Neural cell (in vitro differentiated cells): ENCODE measurements at regions not wholly inside any gene's neighbourhood (a gene's known extent, or its start where the extent isn't known, plus 50 kb on each side); places are given as distances from the start of the nearest gene placed in this dataset.

Source experiments
- H2AFZ ChIP-seq: fragments of 200-600, 300-800 bp; sonication (generic), shearing (Covaris generic); 2 replicates; pipeline ENCODE4 v1.6.0; 2014; ENCODE audit warnings: low read depth, mild to moderate bottlenecking, antibody characterized with exemption, low read length, moderate library complexity
- H3F3A ChIP-seq: fragments of 200-600 bp; shearing (Covaris generic); 2 replicates; pipeline ENCODE4 v1.6.1; 2016; ENCODE audit warnings: mild to moderate bottlenecking, moderate library complexity, mixed read lengths, antibody characterized with exemption, low read length; ENCODE audit not compliant: insufficient read depth, poor library complexity, severe bottlenecking
- H3K27ac ChIP-seq: fragments of 200-600, 300-800 bp; sonication (generic), shearing (Covaris generic); 2 replicates; pipeline ENCODE4 v1.5.1; 2014; ENCODE audit warnings: mild to moderate bottlenecking, low read length, moderate library complexity
- H3K27me3 ChIP-seq: fragments of 300-800, 200-600 bp; sonication (generic), shearing (Covaris generic); 2 replicates; pipeline ENCODE4 v1.6.0; 2014; ENCODE audit warnings: mild to moderate bottlenecking, low read depth, low read length, moderate library complexity; ENCODE audit not compliant: insufficient read depth
- H3K36me3 ChIP-seq: fragments of 300-800, 200-600 bp; sonication (generic), shearing (Covaris generic); 2 replicates; pipeline ENCODE4 v1.5.1; 2014; ENCODE audit warnings: mild to moderate bottlenecking, antibody characterized with exemption, low read length, moderate library complexity; ENCODE audit not compliant: insufficient read depth
- H3K4me2 ChIP-seq: fragments of 300-800, 200-600 bp; sonication (generic), shearing (Covaris generic); 2 replicates; pipeline ENCODE4 v1.6.0; 2014; ENCODE audit warnings: mild to moderate bottlenecking, low read length
- H3K4me3 ChIP-seq: fragments of 300-800, 200-600 bp; sonication (generic), shearing (Covaris generic); 2 replicates; pipeline ENCODE4 v1.5.1; 2014; ENCODE audit warnings: mild to moderate bottlenecking, low read length, moderate library complexity
- H3K79me2 ChIP-seq: fragments of 200-600 bp; shearing (Covaris generic); replicated peaks from 2 replicates; pipeline ENCODE4 v1.6.0; 2014; ENCODE audit warnings: mild to moderate bottlenecking, low read length, moderate library complexity; ENCODE audit not compliant: insufficient read depth
- H3K9ac ChIP-seq: fragments of 300-800, 200-600 bp; sonication (generic), shearing (Covaris generic); 2 replicates; pipeline ENCODE4 v1.6.1; 2016; ENCODE audit warnings: mild to moderate bottlenecking, low read length, mixed read lengths
- H3K9me2 ChIP-seq: fragments of 200-600 bp; shearing (Covaris generic); 2 replicates; pipeline ENCODE4 v1.6.1; 2016; ENCODE audit warnings: mild to moderate bottlenecking, low read length, mixed read lengths; ENCODE audit not compliant: insufficient read depth
- H3K9me3 ChIP-seq: fragments of 200-600, 300-800 bp; sonication (generic), shearing (Covaris generic); 2 replicates; pipeline ENCODE4 v1.6.1; 2016; ENCODE audit warnings: mild to moderate bottlenecking, mixed run types, low read length, moderate library complexity, mixed read lengths
- H4K20me1 ChIP-seq: fragments of 200-600 bp; shearing (Covaris generic); 2 replicates; pipeline ENCODE4 v1.6.1; 2016; ENCODE audit warnings: mild to moderate bottlenecking, mixed run types; ENCODE audit not compliant: insufficient read depth
- EP300 ChIP-seq: fragments of 450-650 bp; conservative IDR thresholded peaks from 2 replicates; pipeline ENCODE4 v1.6.1; 2014; ENCODE audit warnings: antibody characterized with exemption, mild to moderate bottlenecking, moderate library complexity; ENCODE audit not compliant: poor library complexity, severe bottlenecking
- EZH2 ChIP-seq: fragments of 200-600, 300-800 bp; shearing (Covaris generic), sonication (generic); IDR thresholded peaks from 2 replicates; pipeline ENCODE4 v1.6.1; 2014; ENCODE audit warnings: antibody characterized with exemption, low read length, borderline replicate concordance, mild to moderate bottlenecking; ENCODE audit not compliant: insufficient read depth, poor library complexity, severe bottlenecking
- MXI1 ChIP-seq: fragments of 450-650 bp; conservative IDR thresholded peaks from 2 replicates; pipeline ENCODE4 v1.6.1; 2014; ENCODE audit warnings: antibody characterized with exemption, mild to moderate bottlenecking; ENCODE audit not compliant: poor library complexity, severe bottlenecking
- POLR2AphosphoS5 ChIP-seq: IDR thresholded peaks from 2 replicates; pipeline ENCODE4 v1.6.1; 2012
- RAD21 ChIP-seq: fragments of 450-650 bp; conservative IDR thresholded peaks from 2 replicates; pipeline ENCODE4 v1.6.1; 2014; ENCODE audit warnings: antibody characterized with exemption, mild to moderate bottlenecking, moderate library complexity
- SMC3 ChIP-seq: fragments of 450-650 bp; conservative IDR thresholded peaks from 2 replicates; pipeline ENCODE4 v1.6.1; 2014; ENCODE audit warnings: antibody characterized with exemption, mild to moderate bottlenecking, moderate library complexity; ENCODE audit not compliant: poor library complexity
- TAF1 ChIP-seq: IDR thresholded peaks from 2 replicates; pipeline ENCODE4 v1.6.1; 2012; ENCODE audit warnings: low read depth
- TF ChIP-seq, protein P1 (sequence below): IDR thresholded peaks from 2 replicates; pipeline ENCODE4 v1.6.1; 2012; ENCODE audit warnings: borderline replicate concordance
- TF ChIP-seq, protein P2 (sequence below): fragments of 450-650 bp; IDR thresholded peaks from 2 replicates; pipeline ENCODE4 v1.5.1; 2014; ENCODE audit warnings: antibody characterized with exemption, mild to moderate bottlenecking, moderate library complexity; ENCODE audit not compliant: poor library complexity, severe bottlenecking

DNA sequence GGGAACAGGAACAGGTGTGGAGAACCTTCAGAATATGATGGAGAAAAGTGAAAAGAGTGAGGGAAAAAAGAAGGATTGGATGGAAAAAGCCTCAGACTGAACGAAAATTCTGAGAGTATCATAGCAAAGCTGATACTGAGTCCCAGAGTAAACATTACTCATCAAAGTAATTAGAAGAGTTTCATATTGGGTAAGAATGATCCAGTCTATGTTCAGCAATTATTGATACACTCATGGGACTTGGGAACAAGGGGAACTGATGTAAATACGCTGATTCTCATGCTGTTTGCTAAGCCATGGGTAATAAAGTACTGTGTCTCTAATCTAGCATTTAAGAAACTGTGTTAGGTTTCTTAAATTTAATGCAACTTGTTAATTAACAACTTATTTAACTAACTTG, 219.9 kb upstream of the NOL4 start:
- no peaks in the 10 kb centered on the region for H3K79me2 ChIP-seq
- no peaks in the 10 kb centered on the region for H3F3A ChIP-seq
- no peaks in the 10 kb centered on the region for H3K9me2 ChIP-seq
- no peaks in the 10 kb centered on the region for H4K20me1 ChIP-seq
- H3K36me3 ChIP-seq = no peaks in the 10 kb centered on the region
- H2AFZ ChIP-seq = no peak overlapping the region
- H3K9me3 ChIP-seq = no peaks in the 10 kb centered on the region
- H3K27ac ChIP-seq = no peak overlapping the region
- H3K27me3 ChIP-seq = no peaks in the 10 kb centered on the region
- H3K4me2 ChIP-seq = no peak overlapping the region
- no peak for TF ChIP-seq EP300
- TF ChIP-seq, protein P1, sequence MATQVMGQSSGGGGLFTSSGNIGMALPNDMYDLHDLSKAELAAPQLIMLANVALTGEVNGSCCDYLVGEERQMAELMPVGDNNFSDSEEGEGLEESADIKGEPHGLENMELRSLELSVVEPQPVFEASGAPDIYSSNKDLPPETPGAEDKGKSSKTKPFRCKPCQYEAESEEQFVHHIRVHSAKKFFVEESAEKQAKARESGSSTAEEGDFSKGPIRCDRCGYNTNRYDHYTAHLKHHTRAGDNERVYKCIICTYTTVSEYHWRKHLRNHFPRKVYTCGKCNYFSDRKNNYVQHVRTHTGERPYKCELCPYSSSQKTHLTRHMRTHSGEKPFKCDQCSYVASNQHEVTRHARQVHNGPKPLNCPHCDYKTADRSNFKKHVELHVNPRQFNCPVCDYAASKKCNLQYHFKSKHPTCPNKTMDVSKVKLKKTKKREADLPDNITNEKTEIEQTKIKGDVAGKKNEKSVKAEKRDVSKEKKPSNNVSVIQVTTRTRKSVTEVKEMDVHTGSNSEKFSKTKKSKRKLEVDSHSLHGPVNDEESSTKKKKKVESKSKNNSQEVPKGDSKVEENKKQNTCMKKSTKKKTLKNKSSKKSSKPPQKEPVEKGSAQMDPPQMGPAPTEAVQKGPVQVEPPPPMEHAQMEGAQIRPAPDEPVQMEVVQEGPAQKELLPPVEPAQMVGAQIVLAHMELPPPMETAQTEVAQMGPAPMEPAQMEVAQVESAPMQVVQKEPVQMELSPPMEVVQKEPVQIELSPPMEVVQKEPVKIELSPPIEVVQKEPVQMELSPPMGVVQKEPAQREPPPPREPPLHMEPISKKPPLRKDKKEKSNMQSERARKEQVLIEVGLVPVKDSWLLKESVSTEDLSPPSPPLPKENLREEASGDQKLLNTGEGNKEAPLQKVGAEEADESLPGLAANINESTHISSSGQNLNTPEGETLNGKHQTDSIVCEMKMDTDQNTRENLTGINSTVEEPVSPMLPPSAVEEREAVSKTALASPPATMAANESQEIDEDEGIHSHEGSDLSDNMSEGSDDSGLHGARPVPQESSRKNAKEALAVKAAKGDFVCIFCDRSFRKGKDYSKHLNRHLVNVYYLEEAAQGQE = no peak
- TF ChIP-seq, protein P2, sequence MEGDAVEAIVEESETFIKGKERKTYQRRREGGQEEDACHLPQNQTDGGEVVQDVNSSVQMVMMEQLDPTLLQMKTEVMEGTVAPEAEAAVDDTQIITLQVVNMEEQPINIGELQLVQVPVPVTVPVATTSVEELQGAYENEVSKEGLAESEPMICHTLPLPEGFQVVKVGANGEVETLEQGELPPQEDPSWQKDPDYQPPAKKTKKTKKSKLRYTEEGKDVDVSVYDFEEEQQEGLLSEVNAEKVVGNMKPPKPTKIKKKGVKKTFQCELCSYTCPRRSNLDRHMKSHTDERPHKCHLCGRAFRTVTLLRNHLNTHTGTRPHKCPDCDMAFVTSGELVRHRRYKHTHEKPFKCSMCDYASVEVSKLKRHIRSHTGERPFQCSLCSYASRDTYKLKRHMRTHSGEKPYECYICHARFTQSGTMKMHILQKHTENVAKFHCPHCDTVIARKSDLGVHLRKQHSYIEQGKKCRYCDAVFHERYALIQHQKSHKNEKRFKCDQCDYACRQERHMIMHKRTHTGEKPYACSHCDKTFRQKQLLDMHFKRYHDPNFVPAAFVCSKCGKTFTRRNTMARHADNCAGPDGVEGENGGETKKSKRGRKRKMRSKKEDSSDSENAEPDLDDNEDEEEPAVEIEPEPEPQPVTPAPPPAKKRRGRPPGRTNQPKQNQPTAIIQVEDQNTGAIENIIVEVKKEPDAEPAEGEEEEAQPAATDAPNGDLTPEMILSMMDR = no peak
- TF ChIP-seq MXI1 = no peak
- TF ChIP-seq POLR2AphosphoS5 = no peak
- TF ChIP-seq TAF1 = no peak
- no peak for TF ChIP-seq EZH2
- no peak for TF ChIP-seq RAD21
- TF ChIP-seq SMC3 = no peak
- H3K4me3 ChIP-seq = no peak overlapping the region
- no peak overlapping the region for H3K9ac ChIP-seq

DNA sequence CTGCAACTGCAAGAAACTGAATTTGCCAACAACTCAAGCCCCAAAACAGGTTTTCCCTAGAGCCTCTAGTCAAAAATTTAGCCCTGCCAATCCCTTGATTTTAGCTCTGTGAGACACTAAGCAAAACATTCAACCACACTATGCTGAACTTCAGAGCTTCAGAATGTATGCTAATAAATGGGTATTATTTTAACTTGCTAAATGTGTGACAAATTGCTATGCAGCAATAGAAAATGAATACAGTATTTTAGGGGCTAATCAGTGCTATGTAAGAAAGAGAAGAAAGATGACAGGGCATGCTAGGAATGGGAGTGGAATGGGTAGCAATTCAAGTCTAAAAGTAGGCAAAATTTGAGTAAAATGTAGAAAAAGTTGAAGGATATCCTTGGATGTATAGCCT, 223.9 kb upstream of the NOL4 start:
- Histone ChIP-seq H3K4me2 (no peak overlapping the region), H4K20me1 (no peaks in the 10 kb centered on the region), H3K4me3 (no peak overlapping the region), H3K9me3 (no peaks in the 10 kb centered on the region), H3K79me2 (no peaks in the 10 kb centered on the region), H3K36me3 (no peaks in the 10 kb centered on the region), H3K27ac (no peak overlapping the region), H3K27me3 (no peaks in the 10 kb centered on the region), H3F3A (no peaks in the 10 kb centered on the region), H3K9ac (no peak overlapping the region), H2AFZ (no peak overlapping the region), H3K9me2 (no peaks in the 10 kb centered on the region)
- no peak for TF ChIP-seq MXI1
- TF ChIP-seq RAD21 = no peak

DNA sequence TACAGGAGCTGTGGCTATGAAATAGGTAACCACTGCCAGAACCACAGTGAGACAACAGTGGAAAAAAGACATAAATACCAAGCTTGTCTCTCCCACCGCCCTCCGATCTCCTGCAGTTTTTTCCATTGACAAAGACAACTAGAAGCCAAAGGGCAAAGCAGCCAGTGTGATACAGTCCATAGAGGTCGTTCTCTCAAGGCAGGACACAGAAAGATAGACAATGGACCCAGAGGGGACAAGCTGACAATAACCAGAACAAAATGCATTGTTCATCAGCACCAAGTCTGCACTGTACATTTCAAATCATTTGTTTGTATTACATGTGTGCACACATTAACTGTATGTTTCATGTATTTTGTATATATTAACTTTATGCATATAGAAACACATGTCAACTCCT, 233.0 kb upstream of the NOL4 start:
- Histone ChIP-seq H3K79me2 (no peaks in the 10 kb centered on the region), H3K27ac (no peak overlapping the region), H2AFZ (no peak overlapping the region), H3K36me3 (no peaks in the 10 kb centered on the region), H4K20me1 (no peaks in the 10 kb centered on the region), H3K9ac (no peak overlapping the region), H3F3A (no peaks in the 10 kb centered on the region), H3K27me3 (no peaks in the 10 kb centered on the region), H3K9me3 (no peaks in the 10 kb centered on the region), H3K4me3 (no peak overlapping the region), H3K4me2 (no peak overlapping the region), H3K9me2 (no peaks in the 10 kb centered on the region)
- TF ChIP-seq EZH2 (no peak), MXI1 (no peak), SMC3 (no peak), EP300 (no peak), RAD21 (no peak), TAF1 (no peak), POLR2AphosphoS5 (no peak)
- TF ChIP-seq, protein P1 = no peak
- TF ChIP-seq, protein P2 = no peak
